Kidney (tissue), 13 donors: ENCODE measurements at regions not wholly inside any gene's neighbourhood (a gene's known extent, or its start where the extent isn't known, plus 50 kb on each side); places are given as distances from the start of the nearest gene placed in this dataset.

Source experiments
- DNase-seq, 5 donors: peaks; one replicate each; pipeline ENCODE4 v3.0.0-alpha.2; 2013 to 2020
- FAIRE-seq: peaks from 2 replicates; lab custom pipeline; 2012; peaks lifted over from hg19 to GRCh38; lab: Jason Lieb, UNC
- H3K27ac ChIP-seq, 2 donors: one replicate each; pipeline ENCODE4 v1.7.0; 2013; ENCODE audit warnings: low read depth in 2 of 2, low read length in 2 of 2, inconsistent platforms in 1 of 2
- H3K27me3 ChIP-seq: one replicate; pipeline ENCODE4 v1.7.1; 2013; ENCODE audit warnings: low read length, inconsistent platforms; ENCODE audit not compliant: control insufficient read depth, insufficient read depth
- H3K36me3 ChIP-seq, 3 donors: one replicate each; pipeline versions ENCODE4 v1.7.0 to v1.7.1; 2013; ENCODE audit warnings: low read length in 3 of 3, control low read depth in 1 of 3, inconsistent platforms in 1 of 3; ENCODE audit not compliant: insufficient read depth in 3 of 3, control insufficient read depth in 2 of 3
- H3K4me1 ChIP-seq, 3 donors: one replicate each; pipeline versions ENCODE4 v1.7.0 to v1.7.1; 2013; ENCODE audit warnings: low read length in 3 of 3, inconsistent platforms in 1 of 3, low read depth in 1 of 3; ENCODE audit not compliant: control insufficient read depth in 2 of 3, insufficient read depth in 2 of 3
- H3K4me3 ChIP-seq, 3 donors: one replicate each; pipeline versions ENCODE4 v1.7.0 to v1.8.1; 2013; ENCODE audit warnings: low read length in 3 of 3, control low read depth in 1 of 3, inconsistent platforms in 1 of 3
- H3K9ac ChIP-seq, 3 donors: one replicate each; pipeline versions ENCODE4 v1.7.0 to v1.7.1; 2013; ENCODE audit warnings: low read length in 3 of 3, control low read depth in 1 of 3, inconsistent platforms in 1 of 3
- H3K9me3 ChIP-seq, 3 donors: one replicate each; pipeline versions ENCODE4 v1.7.0 to v1.7.1; 2013; ENCODE audit warnings: low read length in 3 of 3, control low read depth in 1 of 3, inconsistent platforms in 1 of 3; ENCODE audit not compliant: control insufficient read depth in 2 of 3, insufficient read depth in 1 of 3
- intact Hi-C: fragments of 100-400 bp; cut with DNase I; formaldehyde crosslinking; loops from one replicate; pipeline ENCODE4 v1.11.1; 2022
- TF ChIP-seq, protein P1 (sequence below): IDR thresholded peaks from 3 replicates; pipeline ENCODE4 v1.5.1; 2012; ENCODE audit warnings: mild to moderate bottlenecking, moderate library complexity, borderline replicate concordance; ENCODE audit not compliant: insufficient read depth; ENCODE audit errors: extremely low read depth
- donor health status: control.
- donor health status: control.
- donor health status: control.
- donor health status: control.
- donor health status: control.
- donor health status: DM: yes; HTN: yes; CAD: no.
- donor health status: Normal renal cell carcinoma (clear cell type).

DNA sequence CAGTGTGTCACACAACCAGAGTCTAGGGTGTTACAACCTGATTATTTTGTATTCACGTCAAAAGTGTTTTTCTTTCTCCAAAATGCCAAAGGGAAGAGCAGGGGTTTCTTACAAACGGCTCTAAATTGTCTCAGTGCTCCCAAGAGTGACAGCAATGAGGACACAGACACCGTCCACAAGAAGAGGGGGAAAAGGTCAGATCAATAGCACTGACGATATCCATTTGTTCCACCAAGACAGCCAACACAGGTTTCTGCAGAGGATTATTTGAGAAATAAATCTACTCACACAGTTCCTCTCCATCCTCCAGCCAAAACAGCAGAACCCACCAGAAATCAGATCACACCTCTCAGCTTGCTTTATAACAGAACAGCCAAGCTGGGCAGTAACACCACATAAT lies 193.9 kb downstream of the SEC16B start:
- Histone ChIP-seq H3K4me1 (no peaks in the 10 kb centered on the region), H3K27me3 (no peaks in the 10 kb centered on the region), H3K4me3 (no peak overlapping the region), H3K36me3 (no peaks in the 10 kb centered on the region), H3K9me3 (peaks cover 0 to 10% (median 0%) of the 10 kb centered on the region in 3 donors), H3K9ac (no peak overlapping the region), H3K27ac (no peak overlapping the region)
- FAIRE-seq = no peak
- DNase-seq = no peak
- intact Hi-C loops = no loop called here
- TF ChIP-seq, protein P1, sequence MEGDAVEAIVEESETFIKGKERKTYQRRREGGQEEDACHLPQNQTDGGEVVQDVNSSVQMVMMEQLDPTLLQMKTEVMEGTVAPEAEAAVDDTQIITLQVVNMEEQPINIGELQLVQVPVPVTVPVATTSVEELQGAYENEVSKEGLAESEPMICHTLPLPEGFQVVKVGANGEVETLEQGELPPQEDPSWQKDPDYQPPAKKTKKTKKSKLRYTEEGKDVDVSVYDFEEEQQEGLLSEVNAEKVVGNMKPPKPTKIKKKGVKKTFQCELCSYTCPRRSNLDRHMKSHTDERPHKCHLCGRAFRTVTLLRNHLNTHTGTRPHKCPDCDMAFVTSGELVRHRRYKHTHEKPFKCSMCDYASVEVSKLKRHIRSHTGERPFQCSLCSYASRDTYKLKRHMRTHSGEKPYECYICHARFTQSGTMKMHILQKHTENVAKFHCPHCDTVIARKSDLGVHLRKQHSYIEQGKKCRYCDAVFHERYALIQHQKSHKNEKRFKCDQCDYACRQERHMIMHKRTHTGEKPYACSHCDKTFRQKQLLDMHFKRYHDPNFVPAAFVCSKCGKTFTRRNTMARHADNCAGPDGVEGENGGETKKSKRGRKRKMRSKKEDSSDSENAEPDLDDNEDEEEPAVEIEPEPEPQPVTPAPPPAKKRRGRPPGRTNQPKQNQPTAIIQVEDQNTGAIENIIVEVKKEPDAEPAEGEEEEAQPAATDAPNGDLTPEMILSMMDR = no peak

DNA sequence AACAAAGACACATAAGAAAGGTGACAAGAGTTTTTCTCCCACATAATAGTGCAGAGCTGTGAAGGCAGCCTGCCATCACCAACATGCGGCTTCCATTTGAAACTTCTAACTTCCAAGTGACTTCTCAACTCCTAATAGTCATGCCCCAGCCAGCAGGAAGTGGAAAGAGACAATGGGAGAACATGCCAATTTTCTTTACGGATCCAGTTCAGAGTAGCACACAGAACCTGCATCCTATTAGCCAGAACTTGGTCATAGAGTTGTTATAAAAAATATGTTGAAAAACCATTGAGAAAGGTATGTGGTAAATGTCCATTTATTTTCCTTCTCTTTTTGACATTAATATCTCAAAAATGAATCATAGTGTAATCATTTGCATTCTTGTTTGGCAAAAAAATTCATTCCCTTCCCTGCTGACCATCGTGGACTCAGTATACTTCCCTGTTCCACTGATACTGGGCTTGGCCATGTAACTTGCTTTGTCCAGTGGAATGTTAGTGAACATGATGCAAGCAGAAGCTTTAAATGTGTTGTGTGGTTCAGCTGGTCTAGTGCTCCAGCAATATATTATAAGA lies 197.4 kb downstream of the SEC16B start:
- Histone ChIP-seq H3K4me1 (no peaks in the 10 kb centered on the region), H3K36me3 (no peaks in the 10 kb centered on the region), H3K9me3 (peaks cover 0 to 10% (median 0%) of the 10 kb centered on the region in 3 donors), H3K27me3 (no peaks in the 10 kb centered on the region), H3K9ac (no peak overlapping the region), H3K27ac (no peak overlapping the region), H3K4me3 (no peak overlapping the region)
- DNase-seq = no peak
- no peak for FAIRE-seq
- TF ChIP-seq, protein P1 = no peak
- intact Hi-C loops = no loop called here

- H3K27ac ChIP-seq = no peak overlapping the region
- H3K9me3 ChIP-seq = peaks cover 0 to 10% (median 0%) of the 10 kb centered on the region in 3 donors
- no peaks in the 10 kb centered on the region for H3K36me3 ChIP-seq
- H3K27me3 ChIP-seq = no peaks in the 10 kb centered on the region
- H3K4me1 ChIP-seq = no peaks in the 10 kb centered on the region
- no peak for FAIRE-seq
- TF ChIP-seq, protein P1 = no peak
- intact Hi-C loops = no loop called here
- no peak overlapping the region for H3K4me3 ChIP-seq
- no peak for DNase-seq
- no peak overlapping the region for H3K9ac ChIP-seq
Measured at GRCh38 chr1:177771688-177772087, 198.2 kb downstream of the SEC16B start.

- Histone ChIP-seq H3K9me3 (peaks cover 0 to 10% (median 0%) of the 10 kb centered on the region in 3 donors), H3K9ac (no peak overlapping the region), H3K4me3 (no peak overlapping the region), H3K4me1 (no peaks in the 10 kb centered on the region), H3K36me3 (no peaks in the 10 kb centered on the region), H3K27me3 (no peaks in the 10 kb centered on the region), H3K27ac (no peak overlapping the region)
- TF ChIP-seq, protein P1 = no peak
- DNase-seq = no peak
- no peak for FAIRE-seq
- intact Hi-C loops = no loop called here
Measured at GRCh38 chr1:177770096-177770495, 199.8 kb downstream of the SEC16B start.
